Activated T-helper 9 cell treated with anti-CD3 and anti-CD28 coated beads, Interleukin-2, amount 50 U/mL, for 16 hours (primary cell): ENCODE measurements at regions not wholly inside any gene's neighbourhood (a gene's known extent, or its start where the extent isn't known, plus 50 kb on each side); places are given as distances from the start of the nearest gene placed in this dataset.

Source experiments
- DNase-seq: peaks from one replicate; pipeline ENCODE4 v3.0.0-alpha.2; 2020; ENCODE audit warnings: low read depth

- DNase-seq, result no peak
These were observed 452.7 kb upstream of the TMPO start for GRCh38 chr12:98062464-98063245.

DNA sequence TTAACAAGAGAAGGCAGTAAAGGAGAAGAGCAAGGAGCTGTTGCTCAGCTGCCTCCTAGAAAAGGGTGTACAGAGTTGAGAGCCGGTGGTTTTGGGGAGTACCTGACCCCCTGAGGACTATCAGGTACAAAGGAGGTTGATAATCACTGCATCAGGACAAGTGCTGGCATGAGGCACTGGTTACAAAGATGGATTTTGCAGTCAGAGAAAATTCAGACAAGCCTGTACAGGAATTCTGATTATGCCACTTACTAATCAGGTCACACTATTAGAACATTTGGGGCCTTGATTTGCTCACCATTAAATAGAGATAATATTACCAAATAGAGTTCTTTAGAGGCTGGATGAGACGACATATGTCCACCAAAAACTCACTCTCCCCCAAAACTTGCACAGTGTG lies 450.9 kb upstream of the TMPO start:
- DNase-seq, result no peak

GRCh38 chr12:98067795-98068194 lies 447.6 kb upstream of the TMPO start:
- no peak for DNase-seq

DNA sequence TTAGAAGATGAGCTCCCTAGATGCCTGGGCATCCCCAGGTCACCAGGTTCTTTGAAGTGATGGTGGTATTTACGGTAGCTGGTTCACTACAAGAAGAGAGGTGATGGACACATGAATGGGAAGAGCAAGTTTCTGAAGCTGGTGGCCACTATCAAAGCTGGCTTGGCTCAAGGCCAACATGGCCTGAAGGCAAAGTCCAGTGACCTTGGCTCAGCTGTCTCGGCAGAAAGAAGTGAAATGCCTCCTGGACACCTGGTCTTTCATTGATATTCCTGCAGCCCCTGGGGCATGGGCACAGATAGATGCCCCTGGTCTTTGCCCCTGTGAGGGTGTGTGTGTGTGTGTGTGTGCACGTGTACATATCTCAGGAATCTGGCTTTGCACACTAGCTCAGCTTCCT lies 441.8 kb upstream of the TMPO start:
- no peak for DNase-seq

- DNase-seq, result no peak
These were observed 441.1 kb upstream of the TMPO start for GRCh38 chr12:98074286-98074685.

DNA sequence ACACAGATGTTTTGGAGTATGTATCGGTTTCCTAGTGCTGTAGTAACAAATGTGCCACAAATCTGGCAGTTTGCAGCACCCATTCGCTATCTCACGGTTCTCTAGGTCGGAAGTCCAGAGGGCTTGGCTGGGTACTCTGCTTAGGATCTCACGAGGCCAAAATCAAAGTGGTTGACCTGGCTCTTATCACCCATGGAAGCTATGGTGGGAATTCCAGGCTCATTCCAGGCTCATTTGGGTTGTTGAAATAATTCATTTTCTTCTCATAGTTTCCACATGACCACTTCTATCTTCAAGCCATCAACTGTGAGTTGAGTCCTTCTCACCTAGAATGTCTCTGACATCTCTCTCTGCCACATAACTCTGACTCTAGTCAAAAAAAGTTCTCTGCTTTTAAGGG lies 431.0 kb upstream of the TMPO start:
- DNase-seq, result no peak

DNA sequence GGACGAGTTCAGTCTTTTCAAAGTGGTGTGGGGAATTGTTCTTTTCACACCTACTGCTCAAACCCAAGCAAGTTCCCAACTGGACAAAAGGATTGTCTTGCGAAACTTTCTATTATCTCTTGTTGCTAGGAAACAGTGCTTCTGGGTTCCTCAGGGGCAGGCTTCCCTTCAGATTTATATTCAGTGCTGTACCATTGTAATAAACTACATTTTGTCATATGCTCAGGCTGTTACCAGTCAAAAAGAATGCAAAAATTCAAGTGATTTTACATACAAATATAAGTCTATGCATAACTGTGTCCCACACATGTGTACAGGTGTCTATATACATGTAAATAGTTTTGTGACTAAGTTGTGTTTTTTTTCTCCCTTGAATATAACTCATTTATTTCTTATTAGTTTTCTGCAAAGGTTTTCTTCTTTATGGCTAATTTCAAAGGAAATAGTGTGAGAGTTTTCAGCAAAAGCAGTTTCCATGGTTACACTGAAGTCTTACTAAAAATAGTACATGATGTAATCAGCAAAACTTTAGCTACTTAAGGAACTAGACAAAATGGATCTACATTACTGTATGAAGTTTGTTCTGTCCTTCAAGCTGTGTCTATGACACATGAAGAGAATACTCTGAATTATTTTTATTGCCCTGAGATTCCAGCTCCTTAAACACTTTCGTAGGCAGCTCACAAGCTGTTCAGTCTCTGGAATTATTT lies 430.2 kb upstream of the TMPO start:
- no peak for DNase-seq

- DNase-seq, result no peak
These were observed 424.7 kb upstream of the TMPO start for GRCh38 chr12:98090731-98091130.

GRCh38 chr12:98096436-98096835 lies 419.0 kb upstream of the TMPO start:
- no peak for DNase-seq

DNA sequence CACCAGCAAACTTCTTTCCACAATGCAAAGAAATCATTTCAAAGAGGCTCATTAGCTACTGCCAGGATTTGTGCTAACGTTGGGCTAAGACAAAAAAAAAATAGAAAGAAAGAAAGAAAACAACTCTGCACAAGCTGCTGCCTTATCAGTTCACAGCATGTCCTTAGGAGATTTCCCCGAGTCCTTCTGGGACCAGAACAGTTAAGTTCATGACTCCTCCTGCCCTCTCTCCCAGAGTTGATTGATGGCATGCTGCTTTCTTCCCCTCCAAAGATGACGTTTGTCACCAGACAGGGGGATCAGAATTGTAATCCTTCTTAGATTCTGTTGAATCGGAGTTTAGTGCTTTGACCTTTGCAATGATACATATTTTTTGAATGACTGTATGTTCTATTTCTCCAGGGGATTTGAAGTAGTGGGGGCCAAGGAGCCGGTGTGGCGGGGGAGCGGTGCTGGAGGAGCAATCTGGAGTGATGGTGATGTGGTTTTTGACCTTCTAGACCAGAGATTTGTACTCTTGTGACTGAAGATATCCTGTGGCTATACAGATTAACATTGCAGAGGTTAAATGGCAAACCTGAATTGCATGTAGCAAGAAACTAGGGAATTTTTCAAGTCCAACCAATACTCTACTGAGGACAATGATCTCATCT lies 409.2 kb upstream of the TMPO start:
- no peak for DNase-seq

DNA sequence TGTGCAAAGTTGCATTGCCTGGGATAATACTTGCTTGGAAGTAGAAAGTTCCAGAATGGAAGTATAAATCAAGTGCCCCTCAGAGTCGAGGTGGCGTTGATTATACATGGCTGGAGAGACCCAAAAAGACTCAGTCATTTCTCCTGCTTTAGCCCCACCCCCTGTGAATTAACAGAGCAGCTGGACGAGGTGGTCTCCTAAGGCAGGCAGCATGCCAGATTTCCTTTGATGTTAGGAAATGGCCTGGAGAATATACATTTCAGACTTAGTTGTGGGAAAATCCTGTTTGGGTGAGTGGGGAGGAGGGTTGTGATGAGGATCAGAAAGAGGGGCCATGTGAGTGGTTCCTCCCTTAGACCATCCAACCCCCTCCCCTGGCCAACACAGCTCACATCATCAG lies 406.1 kb upstream of the TMPO start:
- no peak for DNase-seq

DNA sequence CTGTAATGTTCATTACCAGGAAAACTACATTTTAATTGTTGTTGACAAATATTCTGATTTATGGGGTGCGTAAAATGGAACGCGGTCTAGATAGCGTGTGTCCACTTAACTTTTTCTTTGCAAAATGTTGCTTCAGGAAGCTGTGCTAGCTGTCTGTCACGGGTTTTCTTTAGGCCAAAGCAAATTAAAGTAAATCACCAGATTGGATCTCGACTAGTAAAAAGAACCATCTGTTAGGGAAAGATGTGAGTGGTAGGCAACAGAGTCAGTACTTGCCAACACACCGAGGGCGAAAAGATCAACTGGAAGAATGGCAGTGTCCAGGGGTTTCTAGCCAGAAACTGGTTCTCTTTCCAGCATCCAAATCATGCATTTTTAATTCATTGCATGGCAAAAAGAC lies 404.9 kb upstream of the TMPO start:
- no peak for DNase-seq

- no peak for DNase-seq
These were observed 401.8 kb upstream of the TMPO start for GRCh38 chr12:98113548-98113947.

GRCh38 chr12:98121963-98122362 lies 393.4 kb upstream of the TMPO start:
- DNase-seq, result no peak

- no peak for DNase-seq
These were observed 392.3 kb upstream of the TMPO start for GRCh38 chr12:98123021-98123461.

DNA sequence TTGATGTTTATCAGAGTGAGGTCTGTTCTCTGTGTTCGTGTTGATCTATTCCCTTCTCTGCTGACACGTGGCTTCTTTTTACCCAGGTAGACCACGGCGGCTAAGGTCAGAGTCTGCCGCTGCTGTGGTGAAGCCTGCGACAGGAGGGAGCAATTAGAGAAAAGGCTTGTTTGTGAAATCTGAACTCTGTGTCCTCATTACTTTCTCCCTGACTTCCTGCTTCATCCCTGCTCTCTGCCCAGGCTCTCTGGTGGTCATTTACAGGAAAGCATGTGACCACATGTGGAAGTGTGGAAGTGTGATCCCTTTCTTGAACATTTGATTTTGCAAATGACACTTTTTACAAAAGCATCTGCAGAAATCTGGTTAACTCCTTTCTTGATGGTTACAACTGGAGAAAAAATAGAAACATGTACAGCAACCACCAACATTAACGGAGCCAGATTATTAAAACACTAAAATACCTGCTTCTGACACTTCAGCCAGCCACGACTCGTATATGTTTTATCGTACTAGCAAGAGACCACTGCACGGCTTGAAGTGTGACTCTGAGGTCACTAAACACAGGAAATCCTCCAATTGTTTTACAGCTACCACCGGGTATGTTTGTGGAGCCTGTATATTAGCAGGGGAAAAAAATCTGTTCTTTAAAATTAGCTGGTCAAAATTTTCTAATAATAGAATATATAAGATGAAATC lies 388.6 kb upstream of the TMPO start:
- DNase-seq, result no peak

GRCh38 chr12:98127336-98127679 lies 388.1 kb upstream of the TMPO start:
- DNase-seq, result no peak

DNA sequence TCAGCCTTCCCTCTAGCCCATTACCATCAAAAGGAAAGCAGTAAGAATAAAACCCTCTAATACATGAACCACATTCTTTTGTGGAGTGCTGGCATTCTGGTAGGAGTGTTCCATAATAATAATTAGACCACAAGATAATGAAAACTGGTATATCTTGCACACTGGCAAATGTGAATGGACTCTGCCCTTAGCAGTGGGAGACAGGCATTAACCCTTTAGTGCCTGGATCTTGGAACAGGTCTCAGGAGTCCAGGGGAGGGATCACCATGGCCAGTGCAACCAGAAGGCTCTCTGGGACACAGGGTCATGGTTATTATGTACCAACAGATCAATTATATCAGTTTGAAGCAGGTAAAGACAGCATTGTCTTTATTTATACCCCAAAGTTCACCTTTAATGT lies 387.5 kb upstream of the TMPO start:
- DNase-seq, result no peak

GRCh38 chr12:98136544-98136943 lies 378.8 kb upstream of the TMPO start:
- DNase-seq, result no peak

DNA sequence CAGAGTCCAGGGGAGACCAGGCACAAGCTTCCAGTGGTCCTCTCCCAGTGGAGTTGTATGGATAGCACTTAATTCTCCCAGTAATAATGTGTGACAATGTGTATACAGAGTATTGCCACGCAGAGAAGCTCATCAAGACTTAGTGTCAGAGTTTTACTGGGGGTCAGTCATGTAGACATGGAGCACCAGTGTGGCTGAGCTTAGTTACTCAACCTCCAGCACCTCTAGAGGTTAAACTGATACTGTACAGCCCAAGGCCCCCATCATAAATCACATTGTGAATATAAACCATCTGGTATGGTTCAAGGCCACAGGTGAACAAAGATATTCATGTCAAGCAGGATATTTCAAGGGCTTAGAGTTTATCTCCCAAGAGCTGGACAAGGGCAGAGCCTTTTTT lies 378.1 kb upstream of the TMPO start:
- no peak for DNase-seq

DNA sequence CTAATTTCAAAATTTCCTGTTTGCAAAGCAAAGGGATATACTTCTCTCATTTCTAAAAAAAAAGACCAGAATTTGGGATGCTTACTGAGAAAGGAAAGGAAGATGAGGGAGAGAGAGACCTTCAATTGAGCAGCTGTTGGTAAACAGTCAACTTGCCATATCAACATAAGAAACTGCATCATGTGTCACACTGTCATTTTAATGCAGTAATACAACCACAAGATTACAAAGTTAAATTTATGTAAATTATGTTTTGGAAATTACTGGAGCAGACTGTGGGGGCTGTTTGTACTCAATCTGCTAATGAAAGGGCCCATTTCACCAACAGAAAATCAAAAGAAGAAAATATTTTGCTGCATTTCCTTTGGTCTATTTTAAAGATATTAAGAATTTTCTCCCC lies 370.4 kb upstream of the TMPO start:
- no peak for DNase-seq

- no peak for DNase-seq
These were observed 369.3 kb upstream of the TMPO start for GRCh38 chr12:98146043-98146442.

DNA sequence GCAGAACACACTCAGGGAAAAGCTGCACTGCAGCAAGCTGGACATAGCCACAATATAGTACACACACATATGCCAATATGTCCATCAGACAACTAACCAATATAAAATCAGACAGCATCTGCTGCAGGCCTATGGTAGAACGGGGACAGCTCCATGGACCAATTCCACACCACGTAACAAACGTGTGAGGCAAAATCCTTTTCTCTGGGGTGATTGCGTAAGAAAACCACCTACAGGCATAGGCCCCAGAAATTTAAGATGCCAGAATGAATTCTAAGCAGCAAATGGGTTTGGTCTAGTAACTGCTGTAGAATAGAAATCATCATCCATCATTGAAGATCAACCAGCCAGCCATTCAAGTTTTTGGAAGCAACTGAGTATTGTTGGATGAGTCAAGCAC lies 368.9 kb upstream of the TMPO start:
- DNase-seq, result no peak
